VCaP (cell line): ENCODE measurements at regions not wholly inside any gene's neighbourhood (a gene's known extent, or its start where the extent isn't known, plus 50 kb on each side); places are given as distances from the start of the nearest gene placed in this dataset.

Experiments
- H3K27ac ChIP-seq: fragments of 450-650 bp; 2 replicates; pipeline ENCODE4 v1.5.1; 2017
- CTCF ChIP-seq: fragments of 450-650 bp; conservative IDR thresholded peaks from 2 replicates; pipeline ENCODE4 v1.5.1; 2017; ENCODE audit warnings: mild to moderate bottlenecking, moderate library complexity

- no peak for TF ChIP-seq CTCF
- H3K27ac ChIP-seq: peak overlapping the region; percentile 81; the same call in 1 of the 2 replicates
Observed at GRCh38 chr12:88300931-88301330, 158.8 kb downstream of the TMTC3 start.

DNA sequence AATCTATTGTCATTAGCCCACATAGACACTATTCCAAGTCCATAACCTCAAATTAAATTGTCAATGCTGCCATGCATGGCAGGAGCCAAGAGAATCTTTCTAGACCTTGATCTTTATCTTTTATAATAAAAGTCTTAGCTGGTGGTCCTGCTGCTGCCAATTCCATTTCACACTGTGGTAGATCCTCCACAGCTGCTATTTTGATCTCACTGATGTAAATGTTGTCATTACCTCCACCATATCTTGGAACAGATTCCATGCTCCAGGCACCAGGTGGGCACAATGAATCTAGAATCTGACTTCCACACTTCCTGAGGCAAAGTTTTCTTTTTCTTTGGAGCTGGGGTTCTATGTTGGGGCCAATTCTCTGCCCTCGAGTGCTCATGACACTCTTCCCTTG is 161.2 kb downstream of the TMTC3 start:
- TF ChIP-seq CTCF: no peak
- H3K27ac ChIP-seq: no peak overlapping the region

DNA sequence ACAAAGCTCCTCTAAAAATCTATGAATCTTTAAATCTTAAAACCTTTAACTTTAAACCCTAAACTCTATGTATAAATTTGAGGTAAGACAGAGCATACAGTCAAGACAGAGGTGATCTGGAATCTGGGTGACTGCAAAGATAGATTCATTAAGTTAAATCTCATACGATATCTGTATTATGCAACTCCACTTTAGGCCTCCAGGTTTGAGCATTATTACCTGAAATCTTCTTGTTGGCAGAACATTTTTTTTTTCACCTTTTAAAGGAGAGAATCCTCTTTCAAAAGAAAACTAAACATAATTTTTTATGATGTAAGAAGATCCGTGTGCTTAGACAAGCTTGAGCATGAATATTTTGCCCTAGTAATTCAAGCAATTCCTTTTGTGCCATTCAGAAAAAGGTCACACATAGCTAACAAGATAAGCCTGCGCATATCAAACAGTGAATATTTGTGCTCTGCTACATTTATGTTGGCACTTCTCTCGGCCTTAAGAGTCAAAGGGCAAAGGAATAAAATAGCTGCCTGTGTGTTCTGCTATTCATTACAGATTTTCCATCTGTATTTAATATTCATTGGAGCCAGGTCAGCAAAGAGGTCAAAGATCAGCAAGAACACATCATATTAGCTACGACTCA is 163.3 kb downstream of the TMTC3 start:
- H3K27ac ChIP-seq: peak overlapping the region; percentile 16
- TF ChIP-seq CTCF: no peak

GRCh38 chr12:88306471-88307069 is 164.5 kb downstream of the TMTC3 start:
- no peak for TF ChIP-seq CTCF
- peak overlapping the region; percentile 16 for H3K27ac ChIP-seq

GRCh38 chr12:88307961-88308360 is 165.9 kb downstream of the TMTC3 start:
- TF ChIP-seq CTCF: no peak
- H3K27ac ChIP-seq: no peak overlapping the region

DNA sequence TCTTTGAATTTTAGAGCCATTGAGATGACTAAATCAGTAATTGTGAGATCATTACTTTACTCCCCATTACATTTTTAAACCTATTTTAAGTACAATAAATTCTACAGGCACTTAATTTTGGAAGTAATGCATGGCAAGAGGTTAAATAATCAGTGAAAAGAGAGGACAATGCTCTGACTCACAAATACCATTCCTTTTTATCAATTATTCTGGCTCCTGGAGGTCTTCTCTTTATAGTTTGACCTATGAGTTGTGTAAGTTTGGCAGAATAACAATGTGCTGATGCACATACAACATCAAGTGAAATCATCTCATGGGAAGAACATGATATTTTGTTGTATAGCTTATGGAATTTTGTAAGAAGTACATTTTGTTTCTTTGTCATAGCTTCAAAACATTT is 166.7 kb downstream of the TMTC3 start:
- no peak overlapping the region for H3K27ac ChIP-seq
- TF ChIP-seq CTCF: no peak

GRCh38 chr12:88309546-88309945 is 167.4 kb downstream of the TMTC3 start:
- no peak overlapping the region for H3K27ac ChIP-seq
- no peak for TF ChIP-seq CTCF
